H1 (cell line): ENCODE measurements at regions not wholly inside any gene's neighbourhood (a gene's known extent, or its start where the extent isn't known, plus 50 kb on each side); places are given as distances from the start of the nearest gene placed in this dataset.
"Not testable (repeated sequence)": the region's sequence is repeated elsewhere in the genome, so short reads cannot be mapped to it uniquely, and the experiment has no call there.

Source experiments
- CTCF ChIA-PET: fragments of 300-600 bp; sonication (Branson Sonifier 250); formaldehyde crosslinking; loops from one replicate; lab custom pipeline; 2021; ENCODE audit not compliant: partially characterized antibody; lab: Charles Lee
- POLR2A ChIA-PET: fragments of 300-600 bp; sonication (Branson Sonifier 250); formaldehyde crosslinking; loops from one replicate; lab custom pipeline; 2021; ENCODE audit warnings: inconsistent platforms; ENCODE audit not compliant: partially characterized antibody; lab: Charles Lee
- DNase-seq, 2 experiments: peaks; one replicate each; pipeline versions ENCODE4 v3.0.0 to v3.0.0-alpha.2; 2010 to 2022; ENCODE audit warnings: low spot score in 2 of 2, low read depth in 1 of 2, mixed read lengths in 1 of 2
- FAIRE-seq: peaks from 2 replicates; lab custom pipeline; 2011; peaks lifted over from hg19 to GRCh38; lab: Jason Lieb, UNC
- H2AFZ ChIP-seq: 2 replicates; pipeline ENCODE4 v1.8.1; 2012; ENCODE audit warnings: low read length, inconsistent platforms
- H2AK5ac ChIP-seq: 2 replicates; pipeline ENCODE4 v1.6.1; 2013; ENCODE audit warnings: low read depth, low read length
- H2BK120ac ChIP-seq: replicated peaks from 2 replicates; pipeline ENCODE3; 2013; ENCODE audit warnings: low read depth, low read length, inconsistent platforms
- H2BK12ac ChIP-seq: 2 replicates; pipeline ENCODE4 v1.6.1; 2013; ENCODE audit warnings: low read depth, low read length
- H2BK15ac ChIP-seq: 2 replicates; pipeline ENCODE4 v1.6.1; 2013; ENCODE audit warnings: low read length
- H2BK20ac ChIP-seq: 2 replicates; pipeline ENCODE4 v1.6.1; 2013; ENCODE audit warnings: low read length
- H2BK5ac ChIP-seq: 2 replicates; pipeline ENCODE4 v1.6.1; 2013; ENCODE audit warnings: low read depth, low read length
- H3K14ac ChIP-seq: 2 replicates; pipeline ENCODE4 v1.6.1; 2013; ENCODE audit warnings: inconsistent platforms; ENCODE audit not compliant: insufficient read length
- H3K18ac ChIP-seq: 2 replicates; pipeline ENCODE4 v1.6.1; 2013; ENCODE audit warnings: low read length; ENCODE audit errors: extremely low read depth
- H3K23ac ChIP-seq: 2 replicates; pipeline ENCODE4 v1.6.1; 2013; ENCODE audit warnings: inconsistent platforms; ENCODE audit not compliant: insufficient read length
- H3K23me2 ChIP-seq: 2 replicates; pipeline ENCODE4 v1.6.1; 2013; ENCODE audit warnings: low read depth, low read length
- H3K27ac ChIP-seq: 2 replicates; pipeline ENCODE4 v1.6.1; 2011; ENCODE audit warnings: low read depth, low read length, inconsistent platforms
- H3K27me3 ChIP-seq, 4 experiments: replicated peaks in 1 of 4; 1 replicate in 1 of 4; 2 replicates in 3 of 4; pipeline versions ENCODE4 v1.6.1 to v1.8.1; 2011 to 2013; ENCODE audit warnings: low read length in 3 of 4, mild to moderate bottlenecking in 3 of 4, inconsistent platforms in 2 of 4, mixed read lengths in 2 of 4, moderate library complexity in 1 of 4; ENCODE audit not compliant: control insufficient read depth in 3 of 4, insufficient read depth in 3 of 4; ENCODE audit errors: extremely low read depth in 1 of 4
- H3K36me3 ChIP-seq, 4 experiments: 2 replicates each; pipeline versions ENCODE4 v1.6.1 to v1.8.1; 2011 to 2013; ENCODE audit warnings: mild to moderate bottlenecking in 4 of 4, low read length in 3 of 4, moderate library complexity in 2 of 4, control low read depth in 1 of 4, inconsistent platforms in 1 of 4; ENCODE audit not compliant: insufficient read depth in 4 of 4, control insufficient read depth in 2 of 4
- H3K4ac ChIP-seq: replicated peaks from 2 replicates; pipeline ENCODE3; 2013; ENCODE audit warnings: low read length, low read depth, mixed read lengths, inconsistent platforms; ENCODE audit not compliant: insufficient read length
- H3K4me1 ChIP-seq, 4 experiments: replicated peaks in 1 of 4; 1 replicate in 1 of 4; 2 replicates in 3 of 4; pipeline versions ENCODE4 v1.6.1 to v1.8.1; 2011 to 2013; ENCODE audit warnings: low read length in 3 of 4, inconsistent platforms in 2 of 4, mixed read lengths in 1 of 4; ENCODE audit not compliant: insufficient read depth in 4 of 4, control insufficient read depth in 3 of 4
- H3K4me2 ChIP-seq, 2 experiments: 2 replicates each; pipeline versions ENCODE4 v1.6.1 to v1.8.1; 2011 to 2013; ENCODE audit warnings: low read depth in 2 of 2, low read length in 2 of 2, control low read depth in 1 of 2, inconsistent platforms in 1 of 2, mild to moderate bottlenecking in 1 of 2; ENCODE audit not compliant: insufficient read depth in 1 of 2
- H3K4me3 ChIP-seq, 4 experiments: fragments of 200-600, 300-600 bp in 1 of 4; sonication (generic), shearing (Covaris generic), sonication (Bioruptor Twin) in 1 of 4; 2 replicates each; pipeline versions ENCODE4 v1.5.1 to v1.8.1; 2011 to 2016; ENCODE audit warnings: low read length in 4 of 4, low read depth in 3 of 4, control low read depth in 2 of 4, inconsistent platforms in 2 of 4, mild to moderate bottlenecking in 2 of 4, mixed read lengths in 1 of 4, moderate library complexity in 1 of 4; ENCODE audit not compliant: insufficient read depth in 2 of 4; ENCODE audit errors: extremely low read depth in 1 of 4
- H3K56ac ChIP-seq: replicated peaks from 2 replicates; pipeline ENCODE3; 2013; ENCODE audit warnings: low read depth, mild to moderate bottlenecking, mixed read lengths, low read length, inconsistent platforms; ENCODE audit not compliant: insufficient read length
- H3K79me1 ChIP-seq: 2 replicates; pipeline ENCODE4 v1.6.1; 2013; ENCODE audit warnings: low read depth, low read length, control low read depth
- H3K79me2 ChIP-seq, 2 experiments: 2 replicates each; pipeline versions ENCODE4 v1.6.1 to v1.8.1; 2012 to 2013; ENCODE audit warnings: low read length in 2 of 2, mild to moderate bottlenecking in 2 of 2, inconsistent platforms in 1 of 2; ENCODE audit not compliant: insufficient read depth in 2 of 2, control insufficient read depth in 1 of 2
- H3K9ac ChIP-seq, 4 experiments: replicated peaks in 1 of 4; 1 replicate in 1 of 4; 2 replicates in 3 of 4; pipeline versions ENCODE4 v1.6.1 to v1.8.1; 2011 to 2013; ENCODE audit warnings: low read depth in 3 of 4, low read length in 3 of 4, control low read depth in 2 of 4, mild to moderate bottlenecking in 2 of 4, moderate library complexity in 2 of 4, inconsistent platforms in 1 of 4; ENCODE audit errors: extremely low read depth in 1 of 4
- H3K9me3 ChIP-seq, 2 experiments: 2 replicates each; pipeline versions ENCODE4 v1.6.1 to v1.8.1; 2012 to 2013; ENCODE audit warnings: mild to moderate bottlenecking in 2 of 2, moderate library complexity in 2 of 2, control low read depth in 1 of 2, inconsistent platforms in 1 of 2, low read depth in 1 of 2, low read length in 1 of 2, mixed read lengths in 1 of 2; ENCODE audit not compliant: insufficient read depth in 2 of 2
- H4K20me1 ChIP-seq, 2 experiments: replicated peaks in 1 of 2; 2 replicates each; pipeline versions ENCODE3 to v1.8.1; 2011 to 2013; ENCODE audit warnings: inconsistent platforms in 2 of 2, low read length in 2 of 2, mild to moderate bottlenecking in 1 of 2; ENCODE audit not compliant: insufficient read depth in 2 of 2, control insufficient read depth in 1 of 2
- H4K5ac ChIP-seq: 2 replicates; pipeline ENCODE4 v1.6.1; 2013; ENCODE audit warnings: low read length, low read depth, mixed read lengths, inconsistent platforms; ENCODE audit not compliant: insufficient read length
- H4K8ac ChIP-seq: 2 replicates; pipeline ENCODE4 v1.8.0; 2013; ENCODE audit warnings: mild to moderate bottlenecking, moderate library complexity, low read length, inconsistent platforms; ENCODE audit not compliant: insufficient read depth; ENCODE audit errors: extremely low read depth
- H4K91ac ChIP-seq: replicated peaks from 2 replicates; pipeline ENCODE3; 2013; ENCODE audit warnings: low read length, mixed read lengths, inconsistent platforms; ENCODE audit not compliant: insufficient read length
- HDAC2 ChIP-seq, 2 experiments: fragments of 300-600 bp in 1 of 2; sonication (generic) in 1 of 2; IDR thresholded peaks; 2 replicates each; pipeline ENCODE4 v1.6.1; 2011 to 2012; ENCODE audit warnings: low read depth in 2 of 2, low read length in 2 of 2, mild to moderate bottlenecking in 2 of 2, moderate library complexity in 2 of 2, borderline replicate concordance in 1 of 2, inconsistent platforms in 1 of 2
- SIRT6 ChIP-seq: IDR thresholded peaks from one replicate; pipeline ENCODE4 v1.7.1; 2012; ENCODE audit warnings: low read length, inconsistent platforms
- WGBS, 2 experiments: shearing (Covaris generic) in 1 of 2; methylation state at CpG; one replicate each; pipeline versions ENCODE4 v1.1.6 to v1.1.7; 2013 to 2015; ENCODE audit warnings: low lambda C conversion rate in 2 of 2, mixed read lengths in 2 of 2, inconsistent platforms in 1 of 2, low coverage in 1 of 2, missing lambda C conversion rate in 1 of 2; ENCODE audit not compliant: insufficient replicate concordance in 2 of 2, insufficient coverage in 1 of 2, insufficient read length in 1 of 2; ENCODE audit errors: extremely low coverage in 1 of 2, missing lambda C conversion rate in 1 of 2; 5-methylcytosine and 5-hydroxymethylcytosine counted together

- TF ChIP-seq HDAC2 (IDR thresholded peaks at IDR 0.05; ENCODE audit: borderline replicate concordance in 1 of 2, low read depth in 2 of 2, low read length in 2 of 2) (no peak), SIRT6 (no peak)
- TF ChIP-seq, all 59 proteins: peak for 0
These were observed 440.3 kb downstream of the ETS1 start (continued) for GRCh38 chr11:128146926-128147605.

- H2BK12ac ChIP-seq, H3K23ac ChIP-seq, H2BK20ac ChIP-seq, H3K27me3 ChIP-seq, H2BK5ac ChIP-seq, POLR2A ChIA-PET, H3K36me3 ChIP-seq, H3K4me1 ChIP-seq, H3K14ac ChIP-seq, H2AK5ac ChIP-seq, H3K4me3 ChIP-seq, H3K4me2 ChIP-seq, DNase-seq, H4K20me1 ChIP-seq, H2BK15ac ChIP-seq, H4K5ac ChIP-seq, H3K18ac ChIP-seq, H4K8ac ChIP-seq, H3K79me1 ChIP-seq, FAIRE-seq, H3K9ac ChIP-seq, H3K79me2 ChIP-seq, H3K27ac ChIP-seq, CTCF ChIA-PET, H3K4ac ChIP-seq, H2AFZ ChIP-seq, H3K56ac ChIP-seq, H4K91ac ChIP-seq, H3K9me3 ChIP-seq, H2BK120ac ChIP-seq, H3K23me2 ChIP-seq: not testable (repeated sequence)
- 100% methylated on average over 2 of the region's 6 CpGs; no CpG with 5 or more reads in 1 of the 2 experiments for WGBS, 2 experiments
These were observed 447.1 kb downstream of the ETS1 start for GRCh38 chr11:128140293-128140692.
